Stimulated activated naive CD8-positive, alpha-beta T cell treated with anti-CD3 and anti-CD28 coated beads, Interleukin-15, amount 100 ng/mL, for 72 hours (primary cell): ENCODE measurements at regions not wholly inside any gene's neighbourhood (a gene's known extent, or its start where the extent isn't known, plus 50 kb on each side); places are given as distances from the start of the nearest gene placed in this dataset.
"Not testable (repeated sequence)": the region's sequence is repeated elsewhere in the genome, so short reads cannot be mapped to it uniquely, and the experiment has no call there.

Experiments used
- ATAC-seq: fragments of 150-1000 bp; cut with Tn5 transposase; 2 replicates; pipeline ENCODE4 v1.10.0; 2021; ENCODE audit warnings: mild to moderate bottlenecking, moderate library complexity
- DNase-seq, 2 donors: peaks; one replicate each; pipeline ENCODE4 v3.0.0; 2021 to 2022
- H3K27ac Mint-ChIP-seq, 2 donors: one replicate each; pipeline ENCODE4 v1.8.0; 2022; ENCODE audit warnings: mild to moderate bottlenecking in 2 of 2, mixed read lengths in 2 of 2, moderate library complexity in 2 of 2
- H3K27me3 Mint-ChIP-seq: one replicate; pipeline ENCODE4 v1.8.0; 2022; ENCODE audit warnings: mixed read lengths
- H3K4me1 Mint-ChIP-seq: one replicate; pipeline ENCODE4 v1.8.0; 2022; ENCODE audit warnings: mild to moderate bottlenecking, mixed read lengths
- H3K4me3 Mint-ChIP-seq, 2 donors: one replicate each; pipeline ENCODE4 v1.8.0; 2022; ENCODE audit warnings: mild to moderate bottlenecking in 2 of 2, mixed read lengths in 2 of 2, moderate library complexity in 1 of 2
- H3K9me3 Mint-ChIP-seq, 2 donors: one replicate each; pipeline ENCODE4 v1.8.0; 2022; ENCODE audit warnings: mixed read lengths in 2 of 2

- peaks cover 9% of the 10 kb centered on the region for H3K27me3 Mint-ChIP-seq
- H3K4me1 Mint-ChIP-seq: no peaks in the 10 kb centered on the region
- H3K27ac Mint-ChIP-seq: no peak overlapping the region
- ATAC-seq (no peak), DNase-seq (no peak)
- H3K9me3 Mint-ChIP-seq: peaks cover 0 to 5% of the 10 kb centered on the region in 2 donors
- H3K4me3 Mint-ChIP-seq: no peak overlapping the region
These were observed 57.3 kb upstream of the PRSS12 start for GRCh38 chr4:118410138-118410537.

GRCh38 chr4:118417325-118417724, 64.5 kb upstream of the PRSS12 start:
- ATAC-seq (no peak), DNase-seq (no peak)
- no peaks in the 10 kb centered on the region for H3K4me1 Mint-ChIP-seq
- no peaks in the 10 kb centered on the region for H3K9me3 Mint-ChIP-seq
- peaks cover 6% of the 10 kb centered on the region for H3K27me3 Mint-ChIP-seq
- H3K27ac Mint-ChIP-seq: no peak overlapping the region
- no peak overlapping the region for H3K4me3 Mint-ChIP-seq

GRCh38 chr4:118417800-118418199, 65.0 kb upstream of the PRSS12 start:
- H3K27ac Mint-ChIP-seq, H3K4me3 Mint-ChIP-seq, H3K27me3 Mint-ChIP-seq, ATAC-seq, H3K9me3 Mint-ChIP-seq, H3K4me1 Mint-ChIP-seq, DNase-seq: not testable (repeated sequence)

GRCh38 chr4:118418396-118418795, 65.6 kb upstream of the PRSS12 start:
- H3K9me3 Mint-ChIP-seq, H3K27ac Mint-ChIP-seq, H3K4me3 Mint-ChIP-seq, H3K4me1 Mint-ChIP-seq, H3K27me3 Mint-ChIP-seq, DNase-seq, ATAC-seq: not testable (repeated sequence)

- not testable (repeated sequence) for H3K27me3 Mint-ChIP-seq, H3K27ac Mint-ChIP-seq, ATAC-seq, H3K9me3 Mint-ChIP-seq, DNase-seq, H3K4me1 Mint-ChIP-seq, H3K4me3 Mint-ChIP-seq
These were observed 66.8 kb upstream of the PRSS12 start for GRCh38 chr4:118419626-118420025.

- not testable (repeated sequence) for H3K9me3 Mint-ChIP-seq, ATAC-seq, H3K27ac Mint-ChIP-seq, H3K27me3 Mint-ChIP-seq, H3K4me1 Mint-ChIP-seq, H3K4me3 Mint-ChIP-seq
- DNase-seq: peak; percentile 39 to 69
These were observed 71.3 kb upstream of the PRSS12 start for GRCh38 chr4:118424062-118424461.

GRCh38 chr4:118428881-118429280, 76.1 kb upstream of the PRSS12 start:
- not testable (repeated sequence) for DNase-seq, H3K9me3 Mint-ChIP-seq, H3K4me3 Mint-ChIP-seq, H3K4me1 Mint-ChIP-seq, H3K27me3 Mint-ChIP-seq, ATAC-seq, H3K27ac Mint-ChIP-seq

- not testable (repeated sequence) for H3K4me1 Mint-ChIP-seq, ATAC-seq, H3K4me3 Mint-ChIP-seq, H3K27ac Mint-ChIP-seq, H3K9me3 Mint-ChIP-seq, H3K27me3 Mint-ChIP-seq, DNase-seq
These were observed 79.6 kb upstream of the PRSS12 start for GRCh38 chr4:118432359-118432758.

- not testable (repeated sequence) for H3K27ac Mint-ChIP-seq, H3K27me3 Mint-ChIP-seq, H3K4me3 Mint-ChIP-seq, ATAC-seq, H3K9me3 Mint-ChIP-seq, DNase-seq, H3K4me1 Mint-ChIP-seq
These were observed 81.0 kb upstream of the PRSS12 start for GRCh38 chr4:118433612-118434375.

GRCh38 chr4:118435415-118435814, 82.6 kb upstream of the PRSS12 start:
- DNase-seq, H3K27me3 Mint-ChIP-seq, H3K27ac Mint-ChIP-seq, H3K9me3 Mint-ChIP-seq, H3K4me1 Mint-ChIP-seq, ATAC-seq, H3K4me3 Mint-ChIP-seq: not testable (repeated sequence)

GRCh38 chr4:118442115-118442837, 89.5 kb upstream of the PRSS12 start:
- H3K4me3 Mint-ChIP-seq, H3K9me3 Mint-ChIP-seq, H3K27me3 Mint-ChIP-seq, ATAC-seq, H3K27ac Mint-ChIP-seq, DNase-seq, H3K4me1 Mint-ChIP-seq: not testable (repeated sequence)

GRCh38 chr4:118447397-118447796, 94.6 kb upstream of the PRSS12 start:
- H3K4me3 Mint-ChIP-seq, DNase-seq, ATAC-seq: not testable (repeated sequence)

GRCh38 chr4:118454857-118455256, 102.1 kb upstream of the PRSS12 start:
- not testable (repeated sequence) for H3K4me3 Mint-ChIP-seq, ATAC-seq, H3K9me3 Mint-ChIP-seq, H3K27ac Mint-ChIP-seq, H3K4me1 Mint-ChIP-seq, H3K27me3 Mint-ChIP-seq, DNase-seq

More at GRCh38 chr4:118447397-118447796, 94.6 kb upstream of the PRSS12 start:
- H3K4me1 Mint-ChIP-seq, H3K9me3 Mint-ChIP-seq, H3K27me3 Mint-ChIP-seq: not testable (repeated sequence)
- H3K27ac Mint-ChIP-seq: peak overlapping the region in 1 of 2 donors; percentile 25

GRCh38 chr4:118461435-118461834, 108.6 kb upstream of the PRSS12 start:
- not testable (repeated sequence) for H3K9me3 Mint-ChIP-seq, DNase-seq, H3K4me3 Mint-ChIP-seq, H3K4me1 Mint-ChIP-seq, H3K27me3 Mint-ChIP-seq, H3K27ac Mint-ChIP-seq, ATAC-seq

- not testable (repeated sequence) for DNase-seq, H3K27me3 Mint-ChIP-seq, ATAC-seq, H3K4me3 Mint-ChIP-seq, H3K4me1 Mint-ChIP-seq, H3K27ac Mint-ChIP-seq, H3K9me3 Mint-ChIP-seq
These were observed 113.0 kb upstream of the PRSS12 start for GRCh38 chr4:118465831-118466230.

GRCh38 chr4:118474001-118474626, 121.3 kb upstream of the PRSS12 start:
- not testable (repeated sequence) for H3K4me3 Mint-ChIP-seq, DNase-seq, ATAC-seq, H3K27ac Mint-ChIP-seq, H3K27me3 Mint-ChIP-seq, H3K9me3 Mint-ChIP-seq, H3K4me1 Mint-ChIP-seq
